LHCN-M2 (cell line): ENCODE measurements at regions not wholly inside any gene's neighbourhood (a gene's known extent, or its start where the extent isn't known, plus 50 kb on each side); places are given as distances from the start of the nearest gene placed in this dataset.

Source experiments
- DNase-seq: peaks from one replicate; pipeline ENCODE4 v3.0.0-alpha.2; 2012; ENCODE audit warnings: low read depth

- peak; percentile 74 for DNase-seq
Observed at GRCh38 chr4:110959041-110959643, 336.3 kb upstream of the PITX2 start.

- DNase-seq = no peak
Observed at GRCh38 chr4:110961066-110961465, 338.2 kb upstream of the PITX2 start.

GRCh38 chr4:110962616-110963015 is 339.7 kb upstream of the PITX2 start:
- DNase-seq = no peak

- DNase-seq = no peak
Observed at GRCh38 chr4:110963662-110964280, 340.9 kb upstream of the PITX2 start.

- no peak for DNase-seq
Observed at GRCh38 chr4:110967936-110968335, 345.1 kb upstream of the PITX2 start.

- peak; percentile 76 for DNase-seq
Observed at GRCh38 chr4:110970642-110971041, 347.8 kb upstream of the PITX2 start.

- no peak for DNase-seq
Observed at GRCh38 chr4:110975338-110975737, 352.5 kb upstream of the PITX2 start.

GRCh38 chr4:110977554-110977953 is 354.7 kb upstream of the PITX2 start:
- peak; percentile 15 for DNase-seq

- DNase-seq = no peak
Observed at GRCh38 chr4:110978761-110979160, 355.9 kb upstream of the PITX2 start.

GRCh38 chr4:110982486-110982885 is 359.6 kb upstream of the PITX2 start:
- DNase-seq = peak; percentile 83

- peak; percentile 31 for DNase-seq
Observed at GRCh38 chr4:110988722-110989121, 365.8 kb upstream of the PITX2 start.

GRCh38 chr4:110989125-110989524 is 366.2 kb upstream of the PITX2 start:
- DNase-seq = no peak

GRCh38 chr4:110994781-110995180 is 371.9 kb upstream of the PITX2 start:
- no peak for DNase-seq

- DNase-seq = no peak
Observed at GRCh38 chr4:110998320-110998719, 375.4 kb upstream of the PITX2 start.

GRCh38 chr4:111011458-111011857 is 388.6 kb upstream of the PITX2 start:
- DNase-seq = no peak

- DNase-seq = no peak
Observed at GRCh38 chr4:111013846-111014245, 391.0 kb upstream of the PITX2 start.

GRCh38 chr4:111014537-111014936 is 391.7 kb upstream of the PITX2 start:
- no peak for DNase-seq

GRCh38 chr4:111016416-111016815 is 393.5 kb upstream of the PITX2 start:
- no peak for DNase-seq

- peak; percentile 75 for DNase-seq
Observed at GRCh38 chr4:111018216-111018615, 395.3 kb upstream of the PITX2 start.

- no peak for DNase-seq
Observed at GRCh38 chr4:111020476-111020875, 397.6 kb upstream of the PITX2 start.

- DNase-seq = no peak
Observed at GRCh38 chr4:111020961-111021360, 398.1 kb upstream of the PITX2 start.

GRCh38 chr4:111022758-111023157 is 399.9 kb upstream of the PITX2 start:
- DNase-seq = no peak

- peak; percentile 80 for DNase-seq
Observed at GRCh38 chr4:111027526-111027925, 404.6 kb upstream of the PITX2 start.

- peak; percentile 24 for DNase-seq
Observed at GRCh38 chr4:111028795-111029194, 405.9 kb upstream of the PITX2 start.
